ENCODE measurements at regions not wholly inside any gene's neighbourhood (a gene's known extent, or its start where the extent isn't known, plus 50 kb on each side); places are given as distances from the start of the nearest gene placed in this dataset.

- TF ChIP-seq, protein P1, sequence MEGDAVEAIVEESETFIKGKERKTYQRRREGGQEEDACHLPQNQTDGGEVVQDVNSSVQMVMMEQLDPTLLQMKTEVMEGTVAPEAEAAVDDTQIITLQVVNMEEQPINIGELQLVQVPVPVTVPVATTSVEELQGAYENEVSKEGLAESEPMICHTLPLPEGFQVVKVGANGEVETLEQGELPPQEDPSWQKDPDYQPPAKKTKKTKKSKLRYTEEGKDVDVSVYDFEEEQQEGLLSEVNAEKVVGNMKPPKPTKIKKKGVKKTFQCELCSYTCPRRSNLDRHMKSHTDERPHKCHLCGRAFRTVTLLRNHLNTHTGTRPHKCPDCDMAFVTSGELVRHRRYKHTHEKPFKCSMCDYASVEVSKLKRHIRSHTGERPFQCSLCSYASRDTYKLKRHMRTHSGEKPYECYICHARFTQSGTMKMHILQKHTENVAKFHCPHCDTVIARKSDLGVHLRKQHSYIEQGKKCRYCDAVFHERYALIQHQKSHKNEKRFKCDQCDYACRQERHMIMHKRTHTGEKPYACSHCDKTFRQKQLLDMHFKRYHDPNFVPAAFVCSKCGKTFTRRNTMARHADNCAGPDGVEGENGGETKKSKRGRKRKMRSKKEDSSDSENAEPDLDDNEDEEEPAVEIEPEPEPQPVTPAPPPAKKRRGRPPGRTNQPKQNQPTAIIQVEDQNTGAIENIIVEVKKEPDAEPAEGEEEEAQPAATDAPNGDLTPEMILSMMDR (IDR thresholded peaks at IDR 0.05): no peak
- TF ChIP-seq POLR2A (IDR thresholded peaks at IDR 0.05): no peak
These were observed 525.7 kb downstream of the TUSC7 start for GRCh38 chr3:117235304-117235703.
